ENCODE measurements at regions not wholly inside any gene's neighbourhood (a gene's known extent, or its start where the extent isn't known, plus 50 kb on each side); places are given as distances from the start of the nearest gene placed in this dataset.

- H3K27me3 ChIP-seq (ENCODE audit: control insufficient read depth in 2 of 2, insufficient read depth in 2 of 2, low read length in 2 of 2) = no peaks in the 10 kb centered on the region
- no peaks in the 10 kb centered on the region for H3K4me1 ChIP-seq (ENCODE audit: control insufficient read depth, extremely low read depth, insufficient read depth, low read length)
- H3K9ac ChIP-seq (replicated peaks; ENCODE audit: extremely low read depth, insufficient read depth, low read length) = no peak overlapping the region
- no peaks in the 10 kb centered on the region for H4K20me1 ChIP-seq (replicated peaks; ENCODE audit: control insufficient read depth, extremely low read depth, insufficient read depth, low read length)
- DNase-seq (ENCODE audit: low read depth, low spot score) (no peak), FAIRE-seq (no peak)
- ChIA-PET POLR2A (no interaction called here), CTCF (no interaction called here)
- no peaks in the 10 kb centered on the region for H3K9me1 ChIP-seq (replicated peaks; ENCODE audit: control insufficient read depth, extremely low read depth, insufficient read depth, low read length)
- no peaks in the 10 kb centered on the region for H3K79me2 ChIP-seq (ENCODE audit: control insufficient read depth, insufficient read depth, low read length)
- no peak overlapping the region for H3K27ac ChIP-seq (ENCODE audit: insufficient read depth, low read depth, low read length)
- H3K4me3 ChIP-seq (replicated peaks in 1 of 3; ENCODE audit: insufficient read depth in 1 of 3, low read depth in 1 of 3, low read length in 3 of 3) = no peak overlapping the region
- TF ChIP-seq MAX (IDR thresholded peaks at IDR 0.05; ENCODE audit: insufficient read depth, insufficient read length) (no peak), EZH2 (IDR thresholded peaks at IDR 0.05; ENCODE audit: borderline replicate concordance, low read depth, low read length, severe bottlenecking) (no peak), FOS (IDR thresholded peaks at IDR 0.05; ENCODE audit: borderline replicate concordance, insufficient read depth, low read length) (no peak), MYC (IDR thresholded peaks at IDR 0.05; ENCODE audit: low read depth, low read length) (no peak), GATA2 (IDR thresholded peaks at IDR 0.05; ENCODE audit: insufficient read depth, insufficient read length, low read depth, low read length) (no peak), CTCF (IDR thresholded peaks at IDR 0.05; ENCODE audit: extremely low read depth in 1 of 2, insufficient read depth in 1 of 2, low read depth in 1 of 2, low read length in 2 of 2) (no peak)
- H2AFZ ChIP-seq (ENCODE audit: low read depth, low read length) = no peak overlapping the region
- intact Hi-C loops (cut with micrococcal nuclease) = no loop called here
- no TSS peak for BruUV-seq (replicated peaks)
- no peaks in the 10 kb centered on the region for H3K9me3 ChIP-seq (replicated peaks; ENCODE audit: control insufficient read depth, insufficient read depth, low read length)
- no peak overlapping the region for H3K4me2 ChIP-seq (ENCODE audit: insufficient read depth, low read length)
- dilution Hi-C loops (cut with MboI; ENCODE audit: extremely low pct_ligation_motif_present, low sequenced_read_pairs) = no loop called here
- H3K36me3 ChIP-seq (ENCODE audit: control insufficient read depth in 2 of 2, extremely low read depth in 1 of 2, insufficient read depth in 2 of 2, low read length in 2 of 2) = no peaks in the 10 kb centered on the region
These were observed 467.1 kb downstream of the GPAT3 start for GRCh38 chr4:84003046-84003445.
